Body of pancreas (tissue), 4 donors: ENCODE measurements at regions not wholly inside any gene's neighbourhood (a gene's known extent, or its start where the extent isn't known, plus 50 kb on each side); places are given as distances from the start of the nearest gene placed in this dataset.

ENCODE experiments used
- CTCF ChIP-seq, 7 experiments: fragments of 450-650 bp in 4 of 7; fragments of 200-600 bp in 3 of 7; sonication (generic) in 3 of 7; IDR thresholded peaks; one replicate each; pipeline ENCODE4 v1.5.1; 2016 to 2019; ENCODE audit warnings: antibody characterized with exemption in 7 of 7
- POLR2A ChIP-seq, 3 donors: fragments of 450-650 bp; IDR thresholded peaks; one replicate each; pipeline ENCODE4 v1.6.1; 2016; ENCODE audit warnings: antibody characterized with exemption in 3 of 3, mild to moderate bottlenecking in 2 of 3

GRCh38 chr6:49342410-49342809 lies 120.6 kb downstream of the MMUT start:
- TF ChIP-seq POLR2A (IDR thresholded peaks at IDR 0.05) (no peak), CTCF (IDR thresholded peaks at IDR 0.05) (no peak)
